HCT116 (cell line): ENCODE measurements at regions not wholly inside any gene's neighbourhood (a gene's known extent, or its start where the extent isn't known, plus 50 kb on each side); places are given as distances from the start of the nearest gene placed in this dataset.

Experiments used
- ATAC-seq: fragments of 200-7000 bp; cut with Tn5 transposase; 2 replicates; pipeline ENCODE4 v1.9.1; 2020; ENCODE audit warnings: mild to moderate bottlenecking, moderate library complexity
- BruUV-seq: library from RNA; stranded (reverse); fragments of 400-500 nt; replicated peaks from 2 replicates; lab custom pipeline; 2021; lab: Mats Ljungman, UMichigan
- CTCF ChIA-PET: fragments of 300-600 bp; sonication (Branson Sonifier 250); formaldehyde crosslinking; loops from one replicate; lab custom pipeline; 2021; ENCODE audit warnings: antibody characterized with exemption; lab: Charles Lee
- POLR2A ChIA-PET: fragments of 300-600, 350-600 bp; sonication (Branson Sonifier 250); formaldehyde crosslinking; loops from one replicate; lab custom pipeline; 2021; ENCODE audit warnings: antibody characterized with exemption; lab: Charles Lee
- RAD21 ChIA-PET, 2 experiments: fragments of 300-600 bp; sonication (Branson Sonifier 250); formaldehyde crosslinking; loops; one replicate each; lab custom pipeline; 2023; ENCODE audit warnings: low total read pairs in 2 of 2; ENCODE audit not compliant: uncharacterized antibody in 2 of 2, unreplicated experiment in 2 of 2, low non-redundant PET in 1 of 2; lab: Charles Lee
- DNase-seq: peaks from one replicate; pipeline ENCODE4 v3.0.0-alpha.2; 2010; ENCODE audit warnings: low read depth, low spot score
- H2AFZ ChIP-seq: fragments of 200-600 bp; shearing (Covaris generic), sonication (generic); 2 replicates; pipeline ENCODE4 v1.6.1; 2017; ENCODE audit warnings: low read depth, mixed run types, mixed read lengths, antibody characterized with exemption, low read length; ENCODE audit not compliant: poor library complexity, severe bottlenecking
- H3K27ac ChIP-seq: 2 replicates; pipeline ENCODE4 v1.5.1; 2012; ENCODE audit warnings: low read depth, low read length
- H3K27me3 ChIP-seq: fragments of 200-600 bp; sonication (generic); 2 replicates; pipeline ENCODE4 v1.6.1; 2016; ENCODE audit warnings: mixed run types, low read length, mixed read lengths; ENCODE audit not compliant: insufficient read depth
- H3K36me3 ChIP-seq, 2 experiments: fragments of 200-500 bp in 1 of 2; fragments of 200-600 bp in 1 of 2; sonication (Bioruptor generic) in 1 of 2; sonication (generic) in 1 of 2; 2 replicates each; pipeline versions ENCODE4 v1.5.1 to v1.6.1; 2014 to 2016; ENCODE audit warnings: low read length in 2 of 2, inconsistent platforms in 1 of 2, mixed read lengths in 1 of 2, mixed run types in 1 of 2; ENCODE audit not compliant: insufficient read depth in 2 of 2, control insufficient read depth in 1 of 2
- H3K4me1 ChIP-seq, 2 experiments: fragments of 200-600 bp in 1 of 2; sonication (generic) in 1 of 2; 2 replicates each; pipeline versions ENCODE4 v1.5.1 to v1.6.1; 2012 to 2017; ENCODE audit warnings: low read length in 2 of 2, inconsistent platforms in 1 of 2, mild to moderate bottlenecking in 1 of 2, mixed read lengths in 1 of 2, mixed run types in 1 of 2, moderate library complexity in 1 of 2; ENCODE audit not compliant: insufficient read depth in 2 of 2, control insufficient read depth in 1 of 2
- H3K4me2 ChIP-seq: fragments of 200-600 bp; sonication (generic); 2 replicates; pipeline ENCODE4 v1.6.1; 2017; ENCODE audit warnings: mixed run types, low read length, mixed read lengths
- H3K4me3 ChIP-seq, 2 experiments: fragments of 200-600 bp in 1 of 2; sonication (generic) in 1 of 2; replicated peaks in 1 of 2; 2 replicates each; pipeline ENCODE4 v1.5.1; 2011 to 2016; ENCODE audit warnings: low read length in 2 of 2, control low read depth in 1 of 2, low read depth in 1 of 2, mild to moderate bottlenecking in 1 of 2, mixed read lengths in 1 of 2, mixed run types in 1 of 2
- H3K79me2 ChIP-seq: fragments of 200-600 bp; sonication (generic); 2 replicates; pipeline ENCODE4 v1.6.1; 2017; ENCODE audit warnings: mild to moderate bottlenecking, mixed run types, low read length, moderate library complexity, mixed read lengths; ENCODE audit not compliant: insufficient read depth
- H3K9ac ChIP-seq: fragments of 200-600 bp; sonication (generic); 2 replicates; pipeline ENCODE4 v1.6.1; 2016; ENCODE audit warnings: low read length, mixed read lengths
- H3K9me2 ChIP-seq: fragments of 200-600 bp; sonication (generic), shearing (Covaris generic); 2 replicates; pipeline ENCODE4 v1.6.1; 2017; ENCODE audit warnings: mixed run types, mild to moderate bottlenecking, moderate library complexity; ENCODE audit not compliant: insufficient read depth
- H3K9me3 ChIP-seq, 2 experiments: fragments of 200-500 bp in 1 of 2; fragments of 200-600 bp in 1 of 2; sonication (Bioruptor generic) in 1 of 2; sonication (generic) in 1 of 2; 2 replicates each; pipeline ENCODE4 v1.6.1; 2014 to 2017; ENCODE audit warnings: low read length in 2 of 2, mixed read lengths in 2 of 2, inconsistent platforms in 1 of 2, low read depth in 1 of 2, mild to moderate bottlenecking in 1 of 2, mixed run types in 1 of 2, moderate library complexity in 1 of 2; ENCODE audit not compliant: control insufficient read depth in 1 of 2, insufficient read depth in 1 of 2
- H4K20me1 ChIP-seq: fragments of 200-600 bp; sonication (generic), shearing (Covaris generic); 2 replicates; pipeline ENCODE4 v1.6.1; 2017; ENCODE audit warnings: mixed run types, mild to moderate bottlenecking, moderate library complexity; ENCODE audit not compliant: insufficient read depth
- ATF3 ChIP-seq: IDR thresholded peaks from 2 replicates; pipeline ENCODE4 v1.6.1; 2012
- CTCF ChIP-seq, 3 experiments: fragments of 200-600 bp in 1 of 3; sonication (generic) in 1 of 3; IDR thresholded peaks in 2 of 3; conservative IDR thresholded peaks in 1 of 3; 2 replicates each; pipeline ENCODE4 v1.5.1; 2012 to 2017; ENCODE audit warnings: low read depth in 2 of 3, low read length in 2 of 3, antibody characterized with exemption in 1 of 3, borderline replicate concordance in 1 of 3, control low read depth in 1 of 3, mild to moderate bottlenecking in 1 of 3, mixed read lengths in 1 of 3, mixed run types in 1 of 3, moderate library complexity in 1 of 3; ENCODE audit not compliant: insufficient read depth in 1 of 3
- ELF1 ChIP-seq: IDR thresholded peaks from 2 replicates; pipeline ENCODE4 v1.6.1; 2012; ENCODE audit warnings: low read depth, borderline replicate concordance
- EZH2 ChIP-seq: fragments of 200-600 bp; sonication (generic); IDR thresholded peaks from 2 replicates; pipeline ENCODE4 v1.6.1; 2017; ENCODE audit warnings: antibody characterized with exemption, mixed run types
- EZH2phosphoT487 ChIP-seq: fragments of 200-600 bp; IDR thresholded peaks from 2 replicates; pipeline ENCODE4 v1.6.1; 2018; ENCODE audit warnings: antibody characterized with exemption, borderline replicate concordance
- FOSL1 ChIP-seq: IDR thresholded peaks from 2 replicates; pipeline ENCODE4 v1.6.1; 2012; ENCODE audit warnings: low read depth
- POLR2A ChIP-seq: IDR thresholded peaks from 2 replicates; pipeline ENCODE4 v1.7.0; 2011; ENCODE audit warnings: borderline replicate concordance; ENCODE audit not compliant: insufficient read depth, insufficient read length; ENCODE audit errors: extremely low read depth
- RAD21 ChIP-seq: IDR thresholded peaks from 2 replicates; pipeline ENCODE4 v1.6.1; 2012; ENCODE audit warnings: low read depth, mild to moderate bottlenecking
- REST ChIP-seq: IDR thresholded peaks from 2 replicates; pipeline ENCODE4 v1.6.1; 2012; ENCODE audit warnings: low read depth
- SIN3A ChIP-seq: IDR thresholded peaks from 2 replicates; pipeline ENCODE4 v1.6.1; 2012; ENCODE audit warnings: low read depth
- SP1 ChIP-seq: IDR thresholded peaks from 2 replicates; pipeline ENCODE4 v1.6.1; 2012; ENCODE audit warnings: low read depth
- SRF ChIP-seq: IDR thresholded peaks from 2 replicates; pipeline ENCODE4 v1.6.1; 2012; ENCODE audit warnings: low read depth
- TCF7L2 ChIP-seq: IDR thresholded peaks from 2 replicates; pipeline ENCODE4 v1.7.0; 2011; ENCODE audit warnings: borderline replicate concordance, inconsistent platforms; ENCODE audit not compliant: insufficient read depth, insufficient read length; ENCODE audit errors: extremely low read depth
- ZBTB33 ChIP-seq: IDR thresholded peaks from 2 replicates; pipeline ENCODE4 v1.6.1; 2011; ENCODE audit warnings: mild to moderate bottlenecking, low read length, moderate library complexity; ENCODE audit not compliant: insufficient replicate concordance; ENCODE audit errors: extremely low read depth
- ZFX ChIP-seq: fragments of 450-650 bp; IDR thresholded peaks from 2 replicates; pipeline ENCODE4 v1.6.1; 2017
- intact Hi-C: fragments of 100-400 bp; cut with micrococcal nuclease; formaldehyde crosslinking; loops from 2 replicates; pipeline ENCODE4 v1.10.0; 2022

- Histone ChIP-seq H4K20me1 (no peaks in the 10 kb centered on the region), H3K27me3 (no peaks in the 10 kb centered on the region), H3K79me2 (no peaks in the 10 kb centered on the region), H3K4me3 (no peak overlapping the region), H3K36me3 (no peaks in the 10 kb centered on the region), H3K9ac (no peak overlapping the region), H2AFZ (no peak overlapping the region), H3K27ac (no peak overlapping the region), H3K9me3 (no peaks in the 10 kb centered on the region), H3K9me2 (no peaks in the 10 kb centered on the region), H3K4me2 (no peak overlapping the region), H3K4me1 (peaks cover 10 to 32% of the 10 kb centered on the region in 2 experiments; a peak in 3 of 4 replicates)
- no peak for TF ChIP-seq SIN3A
- no peak for TF ChIP-seq TCF7L2
- TF ChIP-seq RAD21 = no peak
- no peak for TF ChIP-seq ZBTB33
- TF ChIP-seq FOSL1 = no peak
- no peak for TF ChIP-seq ATF3
- no peak for TF ChIP-seq REST
- no peak for TF ChIP-seq EZH2
- TF ChIP-seq CTCF (IDR thresholded peaks at IDR 0.05 in 2 of 3, conservative IDR thresholded peaks at IDR 0.05 in 1 of 3; ENCODE audit: borderline replicate concordance in 1 of 3, insufficient read depth in 1 of 3, low read depth in 2 of 3, low read length in 2 of 3) = no peak
- TF ChIP-seq ZFX = no peak
- TF ChIP-seq SRF = no peak
- TF ChIP-seq SP1 = no peak
- no peak for TF ChIP-seq EZH2phosphoT487
- TF ChIP-seq ELF1 = no peak
- TF ChIP-seq POLR2A = no peak
- RAD21 ChIA-PET = no interaction called here
- no TSS peak for BruUV-seq
- ATAC-seq = no peak
- POLR2A ChIA-PET = no interaction called here
- CTCF ChIA-PET = no interaction called here
- DNase-seq = no peak
- intact Hi-C loops = no loop called here
These were observed 80.2 kb upstream of the NEUROD1 start for GRCh38 chr2:181760521-181760920.
